SW 1271 (cell line): ENCODE measurements at regions not wholly inside any gene's neighbourhood (a gene's known extent, or its start where the extent isn't known, plus 50 kb on each side); places are given as distances from the start of the nearest gene placed in this dataset.

Experiments used
- DNase-seq, 2 experiments: peaks; one replicate each; lab custom pipeline; 2025; lab: John Stamatoyannopoulos, UW

DNA sequence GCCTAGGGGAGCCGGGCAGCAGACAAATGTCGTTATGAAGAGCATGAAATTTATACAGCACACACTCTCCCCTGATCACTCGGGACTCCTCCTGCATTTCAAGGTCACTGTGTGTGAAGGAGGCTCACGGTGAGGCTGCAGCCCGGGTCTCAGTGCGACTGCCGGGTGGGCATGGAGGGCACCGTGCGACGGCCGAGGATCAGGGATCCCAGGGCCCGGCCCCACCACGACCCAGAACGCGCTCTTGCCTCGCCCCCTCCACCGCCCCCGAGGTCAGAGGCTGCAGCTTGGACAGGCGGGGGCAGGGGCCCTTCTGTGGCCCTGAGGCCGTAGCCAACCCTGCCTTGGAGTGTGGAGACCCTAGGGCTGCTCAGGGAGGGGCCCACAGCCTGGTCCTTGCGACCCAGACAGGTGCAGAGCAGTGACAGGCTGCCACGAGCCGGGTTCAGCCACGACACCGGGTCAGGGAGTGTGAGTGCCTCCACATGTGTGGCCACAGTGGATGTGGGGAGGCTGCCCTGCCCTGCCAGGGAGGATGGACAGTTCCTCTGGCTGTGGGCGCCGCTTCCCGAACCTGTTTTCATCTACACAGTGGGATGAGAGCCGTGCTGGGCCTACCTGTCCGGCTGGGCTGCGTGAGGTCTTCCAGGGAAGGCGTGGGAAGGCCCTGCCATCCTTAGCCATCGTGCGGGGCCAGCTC, 89.3 kb upstream of the NKX1-1 start:
- no peak for DNase-seq

DNA sequence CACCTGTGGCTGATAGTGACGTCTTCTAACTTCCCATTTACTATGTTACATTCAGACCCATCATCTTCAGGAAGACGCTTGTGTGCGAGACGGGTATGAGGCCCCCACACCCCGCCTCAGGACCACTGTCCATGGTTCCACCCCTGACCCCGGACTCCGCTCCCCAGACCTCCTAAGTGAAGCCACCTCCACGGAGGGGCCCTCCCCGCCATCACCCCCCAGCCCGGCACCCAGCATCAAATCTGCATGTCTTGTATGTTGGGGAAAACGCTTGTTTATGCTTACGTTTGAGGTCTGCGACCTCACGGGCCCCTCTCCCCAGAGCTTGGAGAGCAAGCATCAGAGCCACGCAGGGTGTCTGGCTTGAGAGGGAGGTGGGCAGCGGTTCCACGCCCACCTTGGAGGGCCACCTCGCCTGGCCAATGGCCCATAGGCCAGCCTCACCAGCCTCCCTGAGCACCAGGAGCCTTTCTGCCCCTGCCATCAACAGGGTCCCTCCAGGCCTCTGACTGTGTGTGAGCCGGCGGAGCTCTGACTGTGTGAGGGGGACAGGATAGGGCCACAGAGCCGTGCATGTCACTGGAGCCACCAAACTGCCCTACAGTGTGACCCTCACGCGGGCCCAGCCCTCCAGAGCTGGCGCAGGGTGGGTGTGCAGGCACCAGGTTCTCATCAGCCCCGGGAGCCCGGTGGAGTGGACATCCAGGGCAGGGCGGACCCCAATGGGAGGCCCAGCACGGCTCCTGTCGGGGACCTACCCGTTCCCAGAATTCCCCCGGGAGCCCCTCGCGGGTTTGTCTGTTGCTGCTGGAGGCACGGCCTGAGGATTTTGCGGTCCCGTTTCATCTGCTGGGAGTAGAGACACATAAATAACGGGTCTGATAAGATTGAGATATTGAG, 88.4 kb upstream of the NKX1-1 start:
- no peak for DNase-seq

- DNase-seq: no peak
Observed at GRCh38 chr4:1493540-1494287, 87.5 kb upstream of the NKX1-1 start.

- no peak for DNase-seq
Observed at GRCh38 chr4:1492651-1493539, 86.7 kb upstream of the NKX1-1 start.

DNA sequence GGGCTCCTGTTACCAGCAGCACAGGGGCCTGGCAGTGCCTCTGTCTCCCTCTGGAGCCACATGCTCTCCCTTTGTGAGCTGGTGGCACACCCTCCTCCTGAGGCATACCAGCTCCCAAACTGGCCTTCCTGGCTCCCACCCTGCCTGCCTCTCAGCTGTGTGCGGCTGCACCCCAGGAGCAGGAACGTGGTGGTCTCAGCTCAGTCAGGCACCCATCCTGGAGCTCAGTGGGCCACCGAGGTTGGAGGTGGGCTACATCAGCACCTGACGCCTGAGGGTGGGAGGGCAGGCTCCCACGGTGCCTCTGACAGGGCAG, 85.9 kb upstream of the NKX1-1 start:
- DNase-seq: no peak

GRCh38 chr4:1491328-1492141, 85.3 kb upstream of the NKX1-1 start:
- no peak for DNase-seq

DNA sequence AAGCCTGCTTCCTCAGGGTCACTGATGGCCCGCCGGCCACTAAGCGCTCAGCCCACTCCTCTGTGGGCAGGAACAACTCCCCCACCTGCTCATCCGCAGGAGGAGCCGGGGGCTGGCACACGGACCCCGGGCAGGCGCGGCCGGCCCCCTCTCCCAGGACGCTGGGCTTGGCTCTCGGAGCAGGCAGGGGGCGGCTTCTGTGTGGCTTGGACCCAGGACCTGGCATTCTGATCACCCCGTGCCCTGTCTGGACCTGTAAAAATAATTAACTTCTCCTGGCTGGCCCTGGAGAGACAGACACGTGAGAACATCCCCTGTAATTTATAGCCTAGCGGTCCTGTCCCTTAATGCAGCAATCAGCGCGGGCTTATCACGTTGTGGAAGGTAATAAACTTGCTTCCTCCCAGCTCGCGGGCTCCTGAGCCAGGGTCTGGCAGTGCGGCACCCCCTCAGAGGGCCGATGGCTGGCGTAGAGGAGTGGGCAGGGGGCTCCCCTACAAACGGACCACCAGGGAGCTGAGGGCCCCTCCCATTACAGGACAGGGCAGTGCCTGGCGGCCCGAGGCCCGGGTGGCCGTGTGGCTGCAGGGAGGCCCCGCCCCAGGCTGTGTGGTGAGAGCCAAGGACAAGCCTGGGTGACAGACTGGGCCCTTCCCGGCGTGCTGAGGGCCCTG, 84.5 kb upstream of the NKX1-1 start:
- no peak for DNase-seq

- no peak for DNase-seq
Observed at GRCh38 chr4:1490011-1490653, 83.9 kb upstream of the NKX1-1 start.

- no peak for DNase-seq
Observed at GRCh38 chr4:1489639-1489995, 83.4 kb upstream of the NKX1-1 start.

- no peak for DNase-seq
Observed at GRCh38 chr4:1488831-1489638, 82.8 kb upstream of the NKX1-1 start.

- DNase-seq: no peak
Observed at GRCh38 chr4:1488357-1488756, 82.1 kb upstream of the NKX1-1 start.

- no peak for DNase-seq
Observed at GRCh38 chr4:1487761-1488160, 81.5 kb upstream of the NKX1-1 start.

- DNase-seq: no peak
Observed at GRCh38 chr4:1487106-1487505, 80.9 kb upstream of the NKX1-1 start.

GRCh38 chr4:1485280-1485679, 79.0 kb upstream of the NKX1-1 start:
- DNase-seq: no peak

- DNase-seq: no peak
Observed at GRCh38 chr4:1480720-1481119, 74.5 kb upstream of the NKX1-1 start.

- DNase-seq: no peak
Observed at GRCh38 chr4:1479454-1479853, 73.2 kb upstream of the NKX1-1 start.

GRCh38 chr4:1478766-1479355, 72.6 kb upstream of the NKX1-1 start:
- no peak for DNase-seq

- DNase-seq: no peak
Observed at GRCh38 chr4:1477045-1477840, 71.0 kb upstream of the NKX1-1 start.
